HG03064 (cell line): ENCODE measurements at regions not wholly inside any gene's neighbourhood (a gene's known extent, or its start where the extent isn't known, plus 50 kb on each side); places are given as distances from the start of the nearest gene placed in this dataset.

Experiments
- ATAC-seq: cut with Tn5 transposase; IDR thresholded peaks from one replicate; pipeline ENCODE4 v1.9.1; 2021; ENCODE audit warnings: low read depth; ENCODE audit not compliant: unreplicated experiment

DNA sequence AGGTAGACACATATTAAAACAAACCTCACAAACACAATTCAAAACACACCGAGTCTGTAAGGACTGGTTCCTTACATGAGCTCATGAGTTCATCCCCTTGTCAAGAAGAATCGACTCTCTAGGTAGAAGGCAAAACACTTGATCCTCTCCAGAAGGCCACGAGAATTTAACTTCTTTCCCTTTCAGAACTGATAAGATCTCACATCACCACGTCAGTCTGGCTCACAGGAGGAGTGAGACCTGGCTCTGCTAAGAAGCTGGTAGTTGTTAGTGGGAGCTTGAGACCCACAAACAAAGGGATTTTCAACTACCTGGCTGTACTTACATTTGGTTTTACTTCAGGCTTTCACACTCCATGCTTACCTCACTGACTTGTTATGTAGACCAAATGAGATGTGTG is 459.2 kb downstream of the ARHGEF28 start:
- ATAC-seq = no peak

DNA sequence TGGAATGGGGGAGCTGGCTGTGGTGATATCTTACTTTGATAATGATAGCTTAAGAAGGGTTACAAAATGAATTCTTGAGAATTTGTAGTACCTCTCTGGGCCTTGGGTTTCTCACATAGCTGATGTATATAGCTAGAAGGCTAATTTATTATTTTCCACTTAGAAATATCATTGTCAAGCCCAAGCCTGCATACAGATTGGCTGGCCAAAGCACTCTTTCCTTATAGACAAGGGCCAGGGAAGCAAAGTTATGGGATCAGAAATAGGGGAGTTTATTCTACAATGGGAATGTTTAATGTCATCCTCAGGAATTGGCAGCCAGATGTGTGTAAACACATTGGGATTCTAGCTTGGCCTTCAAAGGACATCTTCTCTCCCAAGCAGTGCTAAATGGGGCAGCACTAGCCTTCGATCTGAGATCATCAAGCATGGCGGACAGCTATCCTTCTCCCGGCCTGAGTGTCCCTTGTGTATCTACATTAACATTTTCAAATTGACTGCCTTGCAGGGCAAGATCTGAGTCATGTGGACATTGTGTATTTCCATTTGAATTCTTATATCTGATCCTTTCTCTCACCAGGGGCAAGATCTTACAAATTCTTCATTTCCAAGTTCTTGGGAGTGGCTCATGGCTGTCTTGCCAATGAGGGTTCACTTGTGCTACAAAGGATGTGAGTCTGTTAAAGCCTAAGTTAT is 457.2 kb downstream of the ARHGEF28 start:
- ATAC-seq = no peak

- no peak for ATAC-seq
Measured at GRCh38 chr5:74082512-74083055, 456.6 kb downstream of the ARHGEF28 start.

DNA sequence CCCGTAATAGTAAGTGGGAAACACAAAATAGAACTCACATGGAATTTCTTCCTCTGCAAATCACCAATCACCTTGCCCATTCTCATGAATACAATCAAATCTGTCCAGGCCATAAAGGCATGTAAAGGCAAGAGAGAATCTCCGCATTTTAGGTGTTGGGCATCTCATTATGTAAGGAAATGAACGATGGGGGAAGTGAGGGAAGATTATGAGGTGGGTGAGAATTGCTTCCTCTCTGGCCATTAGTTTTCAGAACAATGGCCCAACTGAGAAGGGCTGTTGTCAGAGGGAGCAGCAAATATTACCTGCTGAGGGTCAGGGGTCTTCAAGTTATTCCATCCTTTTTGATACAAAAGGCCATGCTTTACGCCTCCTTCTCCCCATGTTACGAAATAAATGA is 455.1 kb downstream of the ARHGEF28 start:
- ATAC-seq = no peak

DNA sequence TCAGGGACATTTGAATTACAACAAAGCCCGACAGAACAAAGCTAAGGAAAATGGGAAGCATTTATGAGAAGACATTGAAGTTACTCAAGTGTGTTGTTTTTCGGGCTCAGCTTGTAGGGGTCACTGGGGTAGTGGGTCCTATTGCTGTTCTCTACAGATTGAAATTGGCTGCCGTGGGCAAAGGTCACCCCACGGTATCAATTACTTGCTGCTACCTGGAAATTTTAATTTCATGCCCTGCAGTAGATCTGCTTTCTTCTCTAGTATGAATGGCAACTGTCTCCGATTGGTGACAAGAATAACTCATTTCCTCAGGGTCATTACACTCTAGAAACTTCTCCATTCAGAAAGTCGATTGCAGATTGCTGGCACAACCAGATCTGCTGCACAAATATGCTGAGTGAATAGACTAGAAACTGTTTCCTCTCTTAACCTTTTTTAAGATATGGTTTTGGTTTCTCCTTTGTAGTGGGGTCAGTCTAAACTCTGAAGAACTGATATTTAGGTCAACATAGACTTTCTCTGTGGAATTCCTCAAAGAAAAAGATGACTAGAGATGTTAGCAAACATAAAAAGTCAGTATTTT is 454.1 kb downstream of the ARHGEF28 start:
- ATAC-seq = no peak

DNA sequence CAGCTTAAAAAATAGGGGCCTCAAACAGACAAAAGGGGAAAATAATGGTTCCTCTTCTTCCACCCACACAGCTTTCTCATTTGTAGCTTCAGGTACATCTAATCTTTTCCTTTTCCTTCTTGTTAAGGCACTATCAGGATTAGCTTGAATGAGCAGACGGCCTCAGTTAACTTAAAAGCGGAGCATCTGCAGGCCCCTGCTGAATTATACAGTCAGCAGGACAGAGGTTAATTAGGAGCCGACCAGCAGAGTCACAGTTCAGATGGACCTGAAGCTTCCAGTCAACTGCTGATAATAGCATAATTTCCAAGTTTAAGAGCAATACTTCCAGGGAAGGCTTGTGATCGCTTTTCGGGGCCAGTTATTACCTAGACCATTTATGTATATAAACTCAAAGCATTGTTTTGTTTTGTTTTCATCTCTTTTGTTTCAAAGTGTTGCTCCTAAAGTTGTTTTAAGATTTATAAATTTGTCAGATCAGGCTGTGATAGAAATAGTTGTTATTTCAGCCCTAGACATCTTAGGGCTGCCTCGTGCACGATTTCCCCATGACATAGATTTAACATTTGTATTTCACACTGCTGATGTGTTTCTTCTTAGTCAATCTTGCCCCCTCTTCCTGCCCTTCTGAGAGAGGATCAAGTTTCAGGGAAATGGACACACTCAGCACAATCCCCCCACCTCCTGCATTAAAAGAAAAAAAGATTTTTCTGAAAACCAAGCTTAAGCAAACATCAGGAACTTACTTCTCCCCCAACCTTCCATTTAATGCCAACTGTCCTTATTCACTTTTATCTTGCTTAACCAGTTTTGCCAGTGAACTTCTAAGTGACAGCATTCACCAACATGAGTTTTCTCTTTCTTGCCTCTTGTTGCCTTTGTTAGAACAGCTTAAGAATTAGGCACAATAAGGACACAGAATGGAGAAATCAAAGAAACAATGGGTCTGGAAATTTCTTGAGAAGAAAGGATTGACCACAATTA is 449.8 kb downstream of the ARHGEF28 start:
- no peak for ATAC-seq

DNA sequence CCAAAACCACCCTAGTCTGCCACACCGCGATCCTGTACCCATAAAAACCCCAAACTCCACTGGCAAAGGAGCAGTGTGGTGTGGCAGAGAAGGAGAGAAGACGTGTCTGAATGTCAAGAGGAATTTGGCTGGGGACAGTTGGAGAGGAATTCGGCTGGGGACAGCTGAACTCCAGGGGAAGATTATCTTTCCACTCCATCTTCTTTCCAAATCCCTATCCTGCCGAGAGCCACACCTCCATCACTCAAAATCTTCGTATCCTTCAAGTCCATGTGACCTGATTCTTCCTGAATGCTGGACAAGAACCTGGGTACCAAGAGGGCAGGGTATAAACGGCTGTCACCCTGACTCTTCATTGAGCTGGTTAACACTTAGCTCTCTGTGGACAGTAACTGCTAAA is 448.1 kb downstream of the ARHGEF28 start:
- no peak for ATAC-seq

- ATAC-seq = no peak
Measured at GRCh38 chr5:74073257-74073656, 447.3 kb downstream of the ARHGEF28 start.

DNA sequence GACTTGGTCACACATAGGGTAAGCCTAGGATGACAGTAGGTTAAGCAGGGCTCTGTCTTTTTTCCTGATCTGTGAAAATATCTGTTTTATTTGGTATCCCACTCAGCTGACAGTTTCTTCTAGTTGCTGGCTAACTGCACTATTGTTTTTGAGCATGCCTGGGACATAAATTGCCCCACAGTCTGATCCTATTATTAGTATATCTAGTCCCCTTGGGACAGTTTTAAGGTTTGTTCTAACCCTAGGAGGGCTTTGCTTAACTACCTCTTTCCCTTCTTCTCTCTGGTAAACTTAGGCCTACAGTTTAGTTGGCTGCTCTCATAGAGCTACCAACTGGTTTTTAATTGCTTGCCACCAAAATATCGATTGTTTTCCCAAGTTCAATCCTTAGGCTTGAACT is 446.6 kb downstream of the ARHGEF28 start:
- no peak for ATAC-seq

GRCh38 chr5:74070766-74071165 is 444.8 kb downstream of the ARHGEF28 start:
- ATAC-seq = no peak

- no peak for ATAC-seq
Measured at GRCh38 chr5:74069741-74070140, 443.7 kb downstream of the ARHGEF28 start.

GRCh38 chr5:74067748-74068541 is 441.9 kb downstream of the ARHGEF28 start:
- ATAC-seq = no peak

- no peak for ATAC-seq
Measured at GRCh38 chr5:74064911-74065310, 438.9 kb downstream of the ARHGEF28 start.

DNA sequence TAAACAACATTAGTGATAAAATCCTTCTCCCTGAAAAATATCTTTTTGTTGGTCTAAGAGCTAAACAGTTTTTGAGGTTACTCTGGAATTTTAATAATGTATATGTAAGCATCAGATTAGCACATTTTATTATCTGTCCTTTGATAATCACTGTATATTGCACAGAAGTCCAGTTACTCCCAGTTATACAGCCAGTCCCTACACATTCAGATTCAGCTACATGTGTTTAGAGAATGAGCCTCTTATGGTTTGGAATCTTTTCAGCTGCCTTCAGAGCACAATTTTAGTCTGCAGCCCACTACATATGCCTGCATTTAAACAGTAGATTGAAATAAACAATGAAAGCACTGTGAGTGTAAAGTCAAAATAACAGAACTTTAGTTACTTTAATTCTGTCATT is 438.2 kb downstream of the ARHGEF28 start:
- no peak for ATAC-seq

- ATAC-seq = no peak
Measured at GRCh38 chr5:74063821-74064220, 437.8 kb downstream of the ARHGEF28 start.

GRCh38 chr5:74063346-74063745 is 437.4 kb downstream of the ARHGEF28 start:
- ATAC-seq = no peak

DNA sequence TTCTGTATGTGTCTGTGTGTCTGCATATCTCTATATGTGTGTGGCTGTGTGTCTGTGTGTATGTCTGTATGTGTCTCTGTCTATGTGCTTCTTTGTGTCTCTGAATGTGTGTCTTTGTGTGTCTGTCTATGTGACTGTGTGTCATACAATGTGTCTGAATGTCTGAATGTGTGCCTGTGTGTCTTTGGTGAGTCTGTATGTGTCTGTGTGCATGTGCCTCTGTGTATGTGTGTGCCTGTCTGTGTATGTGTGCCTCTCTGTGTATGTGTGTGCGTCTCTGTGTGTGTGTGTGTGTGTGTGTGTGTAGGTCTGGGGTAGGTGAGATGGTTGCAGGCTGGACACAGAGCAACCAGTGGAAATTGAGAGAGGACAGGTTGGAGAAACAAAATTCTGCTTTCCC is 435.3 kb downstream of the ARHGEF28 start:
- ATAC-seq = no peak

GRCh38 chr5:74059706-74060105 is 433.7 kb downstream of the ARHGEF28 start:
- ATAC-seq = no peak

- ATAC-seq = no peak
Measured at GRCh38 chr5:74056789-74057164, 430.8 kb downstream of the ARHGEF28 start.

DNA sequence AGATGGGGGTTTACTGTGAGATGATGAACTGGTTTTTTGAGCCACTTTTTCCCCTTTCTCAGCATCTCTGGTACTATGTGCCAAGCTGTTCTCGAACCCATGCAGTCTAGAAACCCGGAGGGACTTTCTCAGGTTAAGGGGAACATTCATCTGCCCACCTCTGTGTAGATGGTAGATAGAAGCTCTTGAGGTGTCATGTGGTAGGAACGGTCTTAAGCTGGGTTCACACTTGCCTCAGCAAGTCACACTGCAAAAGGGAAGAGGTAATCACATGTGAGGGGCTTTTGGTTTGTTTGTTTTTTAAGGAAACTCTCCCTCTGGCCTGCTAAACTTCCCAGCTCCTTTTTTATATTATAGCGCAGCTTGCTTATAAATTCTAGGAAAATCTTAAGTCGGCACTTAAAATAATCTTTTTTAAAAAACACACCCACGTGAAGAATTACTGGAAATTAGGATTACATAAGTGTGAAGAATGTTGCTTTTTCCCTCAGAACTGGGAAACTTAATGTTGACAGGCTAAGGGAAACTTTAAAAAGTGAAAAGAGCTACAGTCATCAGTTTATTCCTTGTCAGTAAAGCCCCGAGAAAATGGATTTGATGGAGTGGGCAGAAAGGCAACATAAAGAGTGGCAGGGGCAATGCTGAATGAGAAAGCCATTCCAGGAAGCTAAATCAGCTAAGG is 430.3 kb downstream of the ARHGEF28 start:
- ATAC-seq = no peak
